HG03520 (cell line): ENCODE measurements at regions not wholly inside any gene's neighbourhood (a gene's known extent, or its start where the extent isn't known, plus 50 kb on each side); places are given as distances from the start of the nearest gene placed in this dataset.
"Not testable (repeated sequence)": the region's sequence is repeated elsewhere in the genome, so short reads cannot be mapped to it uniquely, and the experiment has no call there.

Experiments used
- ATAC-seq: cut with Tn5 transposase; IDR thresholded peaks from one replicate; pipeline ENCODE4 v1.9.1; 2021; ENCODE audit warnings: mild to moderate bottlenecking, moderate library complexity; ENCODE audit not compliant: unreplicated experiment

GRCh38 chr22:49698616-49699015, 129.1 kb downstream of the BRD1 start:
- ATAC-seq = not testable (repeated sequence)

- ATAC-seq = no peak
Measured at GRCh38 chr22:49697047-49697446, 130.6 kb downstream of the BRD1 start.

GRCh38 chr22:49694462-49695260, 133.0 kb downstream of the BRD1 start:
- no peak for ATAC-seq

- ATAC-seq = no peak
Measured at GRCh38 chr22:49693848-49694247, 133.8 kb downstream of the BRD1 start.

- ATAC-seq = no peak
Measured at GRCh38 chr22:49693416-49693815, 134.3 kb downstream of the BRD1 start.

- ATAC-seq = no peak
Measured at GRCh38 chr22:49692499-49693225, 135.0 kb downstream of the BRD1 start.

GRCh38 chr22:49691256-49691655, 136.4 kb downstream of the BRD1 start:
- no peak for ATAC-seq

- ATAC-seq = no peak
Measured at GRCh38 chr22:49690454-49690853, 137.2 kb downstream of the BRD1 start.

GRCh38 chr22:49689858-49690257, 137.8 kb downstream of the BRD1 start:
- ATAC-seq = no peak

GRCh38 chr22:49689255-49689770, 138.4 kb downstream of the BRD1 start:
- no peak for ATAC-seq

GRCh38 chr22:49688516-49689254, 139.0 kb downstream of the BRD1 start:
- no peak for ATAC-seq

GRCh38 chr22:49687786-49688515, 139.7 kb downstream of the BRD1 start:
- no peak for ATAC-seq

GRCh38 chr22:49687333-49687732, 140.3 kb downstream of the BRD1 start:
- no peak for ATAC-seq

- ATAC-seq = no peak
Measured at GRCh38 chr22:49686495-49687219, 141.0 kb downstream of the BRD1 start.

GRCh38 chr22:49685686-49686085, 142.0 kb downstream of the BRD1 start:
- no peak for ATAC-seq

GRCh38 chr22:49685116-49685515, 142.6 kb downstream of the BRD1 start:
- ATAC-seq = no peak

- no peak for ATAC-seq
Measured at GRCh38 chr22:49683032-49683431, 144.6 kb downstream of the BRD1 start.

GRCh38 chr22:49680819-49681218, 146.9 kb downstream of the BRD1 start:
- not testable (repeated sequence) for ATAC-seq

- no peak for ATAC-seq
Measured at GRCh38 chr22:49678842-49679170, 148.9 kb downstream of the BRD1 start.
